Loucy (cell line): ENCODE measurements at regions not wholly inside any gene's neighbourhood (a gene's known extent, or its start where the extent isn't known, plus 50 kb on each side); places are given as distances from the start of the nearest gene placed in this dataset.

ENCODE experiments used
- CTCF ChIP-seq: fragments of 200-600 bp; sonication (generic); conservative IDR thresholded peaks from 2 replicates; pipeline ENCODE4 v1.5.1; 2014; ENCODE audit warnings: mild to moderate bottlenecking, antibody characterized with exemption, low read length
- EZH2phosphoT487 ChIP-seq: fragments of 200-600 bp; IDR thresholded peaks from 2 replicates; pipeline ENCODE4 v1.6.1; 2018; ENCODE audit warnings: antibody characterized with exemption, mild to moderate bottlenecking, moderate library complexity, borderline replicate concordance

GRCh38 chr6:170124150-170124549 is 166.7 kb downstream of the DLL1 start:
- no peak for TF ChIP-seq CTCF
- TF ChIP-seq EZH2phosphoT487 = no peak
